Suprapubic skin (tissue), 4 donors: ENCODE measurements at regions not wholly inside any gene's neighbourhood (a gene's known extent, or its start where the extent isn't known, plus 50 kb on each side); places are given as distances from the start of the nearest gene placed in this dataset.

ENCODE experiments used
- DNase-seq, 2 donors: peaks; one replicate each; pipeline ENCODE4 v3.0.0-alpha.2; 2019; ENCODE audit warnings: low spot score in 2 of 2
- H3K27ac ChIP-seq: fragments of 200-600 bp; sonication (generic); one replicate; pipeline ENCODE4 v1.5.1; 2019
- H3K27me3 ChIP-seq: fragments of 200-600 bp; sonication (generic); one replicate; pipeline ENCODE4 v1.5.1; 2019
- H3K36me3 ChIP-seq: fragments of 200-600 bp; sonication (generic); one replicate; pipeline ENCODE4 v1.5.1; 2019
- H3K4me1 ChIP-seq: fragments of 200-600 bp; sonication (generic); one replicate; pipeline ENCODE4 v1.5.1; 2019
- H3K4me3 ChIP-seq: fragments of 200-600 bp; sonication (generic); one replicate; pipeline ENCODE4 v1.5.1; 2019; ENCODE audit warnings: mild to moderate bottlenecking
- H3K9me3 ChIP-seq: fragments of 200-600 bp; sonication (generic); one replicate; pipeline ENCODE4 v1.5.1; 2019
- EP300 ChIP-seq: sonication (generic); formaldehyde crosslinking; IDR thresholded peaks from one replicate; pipeline ENCODE4 v1.6.1; 2017; ENCODE audit warnings: antibody characterized with exemption
- POLR2A ChIP-seq, 2 donors: fragments of 450-650 bp; IDR thresholded peaks; one replicate each; pipeline ENCODE4 v1.6.1; 2017; ENCODE audit warnings: antibody characterized with exemption in 2 of 2, mild to moderate bottlenecking in 2 of 2, moderate library complexity in 2 of 2
- POLR2AphosphoS5 ChIP-seq, 3 donors: sonication (generic); formaldehyde crosslinking; IDR thresholded peaks; one replicate each; pipeline ENCODE4 v1.6.1; 2017; ENCODE audit warnings: antibody characterized with exemption in 3 of 3
- WGBS: methylation state at CpG from one replicate; pipeline ENCODE4 v1.1.5; 2018; 5-methylcytosine and 5-hydroxymethylcytosine counted together
- TF ChIP-seq, protein P1 (sequence below), 2 donors: fragments of 200-600 bp in 1 of 2; fragments of 450-650 bp in 1 of 2; sonication (generic) in 1 of 2; IDR thresholded peaks; one replicate each; pipeline ENCODE4 v1.5.1; 2016 to 2019; ENCODE audit warnings: antibody characterized with exemption in 2 of 2, mild to moderate bottlenecking in 1 of 2, moderate library complexity in 1 of 2

DNA sequence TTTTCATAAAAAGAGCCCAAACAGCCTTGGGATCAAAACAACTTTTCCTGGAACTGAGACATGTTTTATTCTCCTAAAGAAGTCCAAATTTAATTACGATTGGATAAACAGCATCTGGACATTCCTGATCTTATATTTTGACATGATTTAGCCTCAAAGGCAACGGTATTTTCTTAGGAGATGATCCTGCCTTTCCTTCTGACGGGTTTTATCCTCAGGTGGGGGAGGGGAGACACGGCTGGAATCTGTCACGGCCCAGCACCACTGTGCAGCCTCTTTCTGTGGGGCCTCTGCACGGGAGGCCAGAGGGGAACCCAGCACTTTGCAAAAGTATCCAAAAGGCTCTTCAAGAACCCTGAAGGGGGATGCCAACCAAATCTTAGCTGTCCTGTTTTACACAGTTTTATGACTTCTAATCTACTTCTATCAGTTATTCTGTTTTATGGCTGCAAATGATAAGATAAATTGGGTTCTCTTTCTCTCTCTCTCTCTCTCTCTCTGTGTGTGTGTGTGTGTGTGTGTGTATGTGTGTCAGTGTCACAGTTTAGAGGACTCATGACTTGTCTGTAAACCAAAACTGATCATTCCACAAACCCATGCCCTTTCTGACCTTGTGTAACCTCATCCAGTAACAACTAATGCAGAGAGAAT lies 321.1 kb upstream of the NPVF start:
- 75% methylated on average over 6 of the region's 6 CpGs for WGBS
- TF ChIP-seq EP300 (no peak), POLR2A (IDR thresholded peaks at IDR 0.05) (no peak), POLR2AphosphoS5 (IDR thresholded peaks at IDR 0.05) (no peak)
- TF ChIP-seq, protein P1, sequence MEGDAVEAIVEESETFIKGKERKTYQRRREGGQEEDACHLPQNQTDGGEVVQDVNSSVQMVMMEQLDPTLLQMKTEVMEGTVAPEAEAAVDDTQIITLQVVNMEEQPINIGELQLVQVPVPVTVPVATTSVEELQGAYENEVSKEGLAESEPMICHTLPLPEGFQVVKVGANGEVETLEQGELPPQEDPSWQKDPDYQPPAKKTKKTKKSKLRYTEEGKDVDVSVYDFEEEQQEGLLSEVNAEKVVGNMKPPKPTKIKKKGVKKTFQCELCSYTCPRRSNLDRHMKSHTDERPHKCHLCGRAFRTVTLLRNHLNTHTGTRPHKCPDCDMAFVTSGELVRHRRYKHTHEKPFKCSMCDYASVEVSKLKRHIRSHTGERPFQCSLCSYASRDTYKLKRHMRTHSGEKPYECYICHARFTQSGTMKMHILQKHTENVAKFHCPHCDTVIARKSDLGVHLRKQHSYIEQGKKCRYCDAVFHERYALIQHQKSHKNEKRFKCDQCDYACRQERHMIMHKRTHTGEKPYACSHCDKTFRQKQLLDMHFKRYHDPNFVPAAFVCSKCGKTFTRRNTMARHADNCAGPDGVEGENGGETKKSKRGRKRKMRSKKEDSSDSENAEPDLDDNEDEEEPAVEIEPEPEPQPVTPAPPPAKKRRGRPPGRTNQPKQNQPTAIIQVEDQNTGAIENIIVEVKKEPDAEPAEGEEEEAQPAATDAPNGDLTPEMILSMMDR (IDR thresholded peaks at IDR 0.05): no peak
- Histone ChIP-seq H3K36me3 (no peaks in the 10 kb centered on the region), H3K27ac (no peak overlapping the region), H3K27me3 (peaks cover 6% of the 10 kb centered on the region), H3K4me3 (no peak overlapping the region), H3K9me3 (no peaks in the 10 kb centered on the region), H3K4me1 (peaks cover 2% of the 10 kb centered on the region)
- no peak for DNase-seq

DNA sequence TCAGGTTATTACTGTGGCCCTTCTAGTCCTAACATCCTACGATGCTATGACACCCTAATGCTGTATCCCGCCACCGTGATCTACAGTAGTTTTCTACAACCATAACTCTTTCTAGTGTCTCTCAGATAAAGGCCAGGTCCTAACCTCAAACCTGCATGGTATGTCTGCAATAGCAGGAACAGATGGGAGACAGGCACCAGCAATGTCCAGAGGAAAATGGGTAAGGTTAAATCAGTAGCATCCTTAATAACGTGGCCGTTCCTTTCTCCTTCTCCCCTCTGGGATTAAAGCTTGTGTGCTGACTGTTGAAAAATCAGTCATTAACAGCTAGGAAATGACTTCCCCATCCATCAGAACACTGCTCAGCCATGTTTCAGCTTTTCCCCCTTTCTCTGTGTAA lies 321.9 kb upstream of the NPVF start:
- peaks cover 5% of the 10 kb centered on the region for H3K27me3 ChIP-seq

GRCh38 chr7:25552998-25553397 lies 324.7 kb upstream of the NPVF start:
- H3K4me3 ChIP-seq: no peak overlapping the region
- 52% methylated on average over 3 of the region's 3 CpGs for WGBS

More for the DNA sequence above, 321.9 kb upstream of the NPVF start:
- DNase-seq: no peak
- H3K4me1 ChIP-seq: no peaks in the 10 kb centered on the region
- H3K36me3 ChIP-seq: no peaks in the 10 kb centered on the region
- no peaks in the 10 kb centered on the region for H3K9me3 ChIP-seq
- H3K4me3 ChIP-seq: no peak overlapping the region
- no peak overlapping the region for H3K27ac ChIP-seq
- 90% methylated on average over 5 of the region's 5 CpGs for WGBS
- TF ChIP-seq EP300: no peak
- no peak for TF ChIP-seq POLR2AphosphoS5 (IDR thresholded peaks at IDR 0.05)
- TF ChIP-seq POLR2A (IDR thresholded peaks at IDR 0.05): no peak
- TF ChIP-seq, protein P1 (IDR thresholded peaks at IDR 0.05): no peak

GRCh38 chr7:25553580-25554291 lies 325.4 kb upstream of the NPVF start:
- Histone ChIP-seq H3K9me3 (no peaks in the 10 kb centered on the region), H3K36me3 (no peaks in the 10 kb centered on the region), H3K27me3 (no peaks in the 10 kb centered on the region), H3K27ac (no peak overlapping the region), H3K4me3 (no peak overlapping the region), H3K4me1 (no peaks in the 10 kb centered on the region)
- TF ChIP-seq, protein P1 (IDR thresholded peaks at IDR 0.05): no peak
- TF ChIP-seq EP300: no peak
- no peak for TF ChIP-seq POLR2A (IDR thresholded peaks at IDR 0.05)
- TF ChIP-seq POLR2AphosphoS5 (IDR thresholded peaks at IDR 0.05): no peak
- WGBS: 87% methylated on average over 13 of the region's 13 CpGs
- no peak for DNase-seq

More at GRCh38 chr7:25552998-25553397, 324.7 kb upstream of the NPVF start:
- TF ChIP-seq, protein P1 (IDR thresholded peaks at IDR 0.05): no peak
- TF ChIP-seq POLR2A (IDR thresholded peaks at IDR 0.05): no peak
- Histone ChIP-seq H3K9me3 (no peaks in the 10 kb centered on the region), H3K36me3 (no peaks in the 10 kb centered on the region), H3K27ac (peak overlapping the region; percentile 6), H3K27me3 (no peaks in the 10 kb centered on the region), H3K4me1 (no peaks in the 10 kb centered on the region)
- no peak for DNase-seq

GRCh38 chr7:25557379-25557917 lies 329.2 kb upstream of the NPVF start:
- H3K9me3 ChIP-seq: no peaks in the 10 kb centered on the region
- no peaks in the 10 kb centered on the region for H3K27me3 ChIP-seq
- 83% methylated on average over 8 of the region's 8 CpGs for WGBS
- H3K4me1 ChIP-seq: no peaks in the 10 kb centered on the region
- no peak for TF ChIP-seq EP300
- TF ChIP-seq, protein P1 (IDR thresholded peaks at IDR 0.05): no peak
- H3K27ac ChIP-seq: no peak overlapping the region
- no peak overlapping the region for H3K4me3 ChIP-seq
- DNase-seq: no peak
- H3K36me3 ChIP-seq: no peaks in the 10 kb centered on the region
